ENCODE measurements at regions not wholly inside any gene's neighbourhood (a gene's known extent, or its start where the extent isn't known, plus 50 kb on each side); places are given as distances from the start of the nearest gene placed in this dataset.

DNA sequence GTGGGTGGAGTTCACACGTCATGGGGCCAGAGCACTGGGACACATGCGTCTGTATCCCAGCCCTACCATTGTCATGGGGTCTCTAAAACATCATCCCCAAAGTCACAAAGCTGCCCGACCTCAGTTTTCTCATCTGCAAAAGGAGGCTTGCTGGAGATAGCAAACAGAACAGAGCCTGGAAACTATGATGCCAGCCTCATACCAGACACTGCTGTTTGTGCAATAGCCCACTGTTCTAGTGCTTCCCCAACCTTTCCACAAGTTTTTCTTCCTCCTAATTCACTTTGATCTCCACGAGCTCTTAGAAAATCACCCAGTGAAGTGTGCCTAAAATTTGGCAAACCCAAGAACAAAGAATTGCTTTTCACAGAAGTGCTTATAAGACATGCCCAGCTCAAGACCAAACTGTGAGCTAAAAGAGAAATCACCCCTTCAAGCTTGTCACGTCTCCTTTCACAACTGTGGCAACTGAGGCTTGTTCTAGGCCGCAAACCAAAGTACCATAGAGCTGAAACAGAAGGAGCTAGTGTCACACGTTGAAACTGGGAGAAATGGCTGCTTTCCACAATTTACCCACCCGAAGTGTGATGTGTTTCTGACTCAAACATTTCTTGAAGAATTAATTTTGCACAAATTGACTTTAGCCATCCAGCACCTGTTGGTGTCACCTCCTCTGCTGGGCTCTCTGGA is 162.7 kb upstream of the ID2 start:
- H3K4me3 ChIP-seq (ENCODE audit: low read depth, low read length), result no peak overlapping the region
- TF ChIP-seq, protein P1, sequence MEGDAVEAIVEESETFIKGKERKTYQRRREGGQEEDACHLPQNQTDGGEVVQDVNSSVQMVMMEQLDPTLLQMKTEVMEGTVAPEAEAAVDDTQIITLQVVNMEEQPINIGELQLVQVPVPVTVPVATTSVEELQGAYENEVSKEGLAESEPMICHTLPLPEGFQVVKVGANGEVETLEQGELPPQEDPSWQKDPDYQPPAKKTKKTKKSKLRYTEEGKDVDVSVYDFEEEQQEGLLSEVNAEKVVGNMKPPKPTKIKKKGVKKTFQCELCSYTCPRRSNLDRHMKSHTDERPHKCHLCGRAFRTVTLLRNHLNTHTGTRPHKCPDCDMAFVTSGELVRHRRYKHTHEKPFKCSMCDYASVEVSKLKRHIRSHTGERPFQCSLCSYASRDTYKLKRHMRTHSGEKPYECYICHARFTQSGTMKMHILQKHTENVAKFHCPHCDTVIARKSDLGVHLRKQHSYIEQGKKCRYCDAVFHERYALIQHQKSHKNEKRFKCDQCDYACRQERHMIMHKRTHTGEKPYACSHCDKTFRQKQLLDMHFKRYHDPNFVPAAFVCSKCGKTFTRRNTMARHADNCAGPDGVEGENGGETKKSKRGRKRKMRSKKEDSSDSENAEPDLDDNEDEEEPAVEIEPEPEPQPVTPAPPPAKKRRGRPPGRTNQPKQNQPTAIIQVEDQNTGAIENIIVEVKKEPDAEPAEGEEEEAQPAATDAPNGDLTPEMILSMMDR (IDR thresholded peaks at IDR 0.05; ENCODE audit: low read depth, low read length), result no peak

DNA sequence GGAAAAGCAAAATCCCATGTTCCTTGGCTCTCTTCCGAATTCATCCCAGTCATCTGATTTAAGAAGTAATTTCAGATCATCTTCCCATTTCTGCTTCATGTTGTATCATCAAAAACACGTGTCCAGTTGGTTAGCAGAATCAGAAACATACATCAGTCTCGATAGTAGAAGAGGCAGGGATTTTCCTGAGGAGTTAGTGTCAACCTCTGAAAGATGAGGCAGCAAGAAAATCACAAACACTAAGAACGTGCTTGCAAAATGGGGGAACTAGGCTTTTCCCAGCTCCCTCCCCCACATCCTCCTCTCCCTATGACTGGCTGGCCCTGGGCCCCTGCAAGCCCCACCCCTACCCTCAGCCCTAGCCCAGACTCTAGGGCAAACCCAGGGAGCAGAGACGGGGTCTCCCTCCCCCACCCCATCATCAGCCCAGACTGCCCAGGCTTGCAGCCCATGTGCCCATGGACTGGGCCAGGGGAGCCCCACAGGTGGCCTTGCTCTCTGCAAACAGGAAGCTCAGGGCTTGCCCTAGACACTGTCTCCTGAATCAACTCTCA is 161.0 kb upstream of the ID2 start:
- no peak overlapping the region for H3K4me3 ChIP-seq (ENCODE audit: low read depth, low read length)
- TF ChIP-seq, protein P1 (IDR thresholded peaks at IDR 0.05; ENCODE audit: low read depth, low read length), result no peak

DNA sequence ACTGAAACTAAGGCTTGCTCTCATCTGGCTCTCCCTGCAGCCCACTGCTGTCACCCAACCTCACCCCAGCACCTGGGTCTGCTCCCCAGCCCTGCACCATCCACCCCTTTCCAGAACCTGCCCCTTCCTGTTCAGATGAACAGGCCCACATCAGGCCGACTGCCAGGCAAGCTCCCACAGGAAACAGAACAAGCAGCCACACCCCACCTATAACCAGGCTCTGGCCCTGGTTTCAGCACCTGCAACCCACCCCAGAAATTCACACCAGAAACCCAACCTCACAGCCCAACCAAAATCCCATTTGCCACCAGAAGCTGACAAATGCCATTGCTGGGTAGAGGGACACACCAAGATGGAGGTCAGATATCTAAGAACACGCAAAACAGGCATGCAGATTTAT is 159.2 kb upstream of the ID2 start:
- H3K4me3 ChIP-seq (ENCODE audit: low read depth, low read length), result no peak overlapping the region
- TF ChIP-seq, protein P1 (IDR thresholded peaks at IDR 0.05; ENCODE audit: low read depth, low read length), result no peak

DNA sequence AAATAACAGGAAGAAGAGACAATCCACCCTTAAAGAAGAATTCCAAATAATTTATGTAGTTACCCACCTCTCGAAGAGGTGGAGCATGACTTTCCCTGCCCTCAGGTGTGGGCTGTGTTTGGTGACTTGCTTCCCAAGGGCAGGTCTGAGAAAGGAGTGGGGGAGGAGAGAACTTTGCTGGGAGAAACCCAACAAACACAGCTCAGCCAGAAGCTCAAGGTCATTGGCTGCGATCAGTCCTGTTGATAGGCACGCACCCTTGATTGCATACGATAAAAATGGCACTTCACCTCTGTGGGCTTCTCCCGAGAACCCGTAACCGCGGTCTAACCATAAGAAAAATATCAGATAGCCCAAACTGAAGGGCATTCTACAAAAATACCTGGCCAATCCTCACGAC is 157.5 kb upstream of the ID2 start:
- TF ChIP-seq, protein P1 (IDR thresholded peaks at IDR 0.05; ENCODE audit: low read depth, low read length), result no peak
- H3K4me3 ChIP-seq (ENCODE audit: low read depth, low read length), result no peak overlapping the region

DNA sequence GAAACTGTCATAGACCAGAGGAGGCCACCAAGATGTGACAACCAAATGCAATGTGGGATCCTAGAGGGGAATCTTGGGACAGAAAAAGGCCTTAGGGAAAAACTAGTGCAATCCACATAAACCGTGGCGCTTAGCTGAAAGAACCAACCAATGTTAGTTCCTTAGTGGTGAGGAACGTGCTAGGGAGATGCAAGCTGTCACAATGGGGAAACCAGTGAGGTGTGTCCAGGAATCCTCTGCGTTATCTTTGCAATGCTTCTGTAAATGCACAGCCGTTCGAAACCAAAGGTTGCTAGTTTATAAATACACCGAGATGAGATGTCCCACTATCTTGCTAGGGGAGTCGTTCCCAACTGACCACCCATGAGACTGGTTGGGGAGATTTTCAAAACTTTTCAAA is 157.0 kb upstream of the ID2 start:
- H3K4me3 ChIP-seq (ENCODE audit: low read depth, low read length), result no peak overlapping the region
- TF ChIP-seq, protein P1 (IDR thresholded peaks at IDR 0.05; ENCODE audit: low read depth, low read length), result no peak

DNA sequence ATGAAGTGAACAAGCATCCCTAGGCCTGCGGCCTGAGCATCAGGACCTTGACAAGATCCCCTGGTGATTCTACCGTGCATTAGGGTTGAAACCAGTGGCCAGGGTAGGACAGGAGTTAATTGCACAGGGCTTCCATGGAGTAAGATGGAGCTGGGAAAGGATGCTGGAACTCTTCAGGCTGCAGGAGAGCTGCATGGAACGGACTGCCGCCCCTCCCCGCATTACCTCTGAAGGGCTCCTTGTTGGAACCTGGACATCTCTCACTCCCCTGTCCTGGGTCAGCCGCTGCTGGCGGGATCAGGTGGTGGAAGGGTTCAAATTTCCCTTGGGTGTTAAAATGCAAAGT is 156.6 kb upstream of the ID2 start:
- TF ChIP-seq, protein P1 (IDR thresholded peaks at IDR 0.05; ENCODE audit: low read depth, low read length), result no peak
- H3K4me3 ChIP-seq (ENCODE audit: low read depth, low read length), result no peak overlapping the region

DNA sequence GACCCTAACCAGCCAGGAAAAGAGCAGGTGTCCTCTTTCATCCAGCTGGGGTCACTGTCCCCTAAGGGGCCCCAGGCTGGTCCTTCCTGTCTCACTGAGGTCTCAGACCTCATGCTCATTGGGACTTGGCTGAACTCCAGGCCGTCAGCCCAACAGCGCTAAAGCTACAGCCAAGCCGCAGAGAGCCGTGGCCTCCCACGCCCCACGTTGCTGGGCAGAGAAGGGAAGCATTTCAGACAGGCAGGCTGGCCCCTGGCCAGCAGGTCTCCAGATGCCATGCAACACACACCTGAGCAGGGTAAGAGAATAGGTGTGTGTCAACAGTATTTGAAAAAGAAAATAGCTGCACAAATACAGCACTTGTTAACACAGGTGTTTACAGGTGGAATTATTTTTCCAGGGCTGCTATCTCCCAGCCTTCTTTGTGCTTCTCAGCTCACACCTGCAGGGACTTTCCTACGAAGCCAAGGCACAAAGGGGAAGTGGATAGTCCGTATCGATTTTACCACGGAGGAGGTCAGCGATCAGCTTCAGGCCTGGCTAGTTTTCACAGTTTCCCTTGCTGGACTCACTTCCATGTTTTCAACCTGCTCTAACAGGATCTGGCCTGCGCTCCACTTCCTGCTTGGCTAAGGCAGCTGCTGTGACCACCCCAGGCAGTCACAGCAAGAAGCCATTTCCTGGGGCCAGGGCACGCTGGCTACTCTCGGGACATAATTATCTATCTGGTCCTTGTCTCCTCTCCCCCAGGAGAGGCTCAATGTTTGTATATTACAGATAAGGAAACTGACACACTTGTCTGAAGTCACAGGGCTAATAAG is 156.1 kb upstream of the ID2 start:
- H3K4me3 ChIP-seq (ENCODE audit: low read depth, low read length), result no peak overlapping the region
- TF ChIP-seq, protein P1 (IDR thresholded peaks at IDR 0.05; ENCODE audit: low read depth, low read length), result 0 out of 2 replicates have a peak, but pooled peaks have one; percentile 5
